HepG2 (cell line): ENCODE measurements at regions not wholly inside any gene's neighbourhood (a gene's known extent, or its start where the extent isn't known, plus 50 kb on each side); places are given as distances from the start of the nearest gene placed in this dataset.
A peak's percentile ranks its signal among the peaks of the same experiment; 100 is the strongest.

Experiments used
- ARHGAP35 ChIP-seq: sonication (generic); formaldehyde crosslinking; IDR thresholded peaks from 2 replicates; pipeline ENCODE4 v1.9.0; 2022; ENCODE audit warnings: mild to moderate bottlenecking, inconsistent platforms, moderate library complexity, missing genetic modification reagents, borderline replicate concordance
- ELF4 ChIP-seq: sonication (generic); formaldehyde crosslinking; IDR thresholded peaks from 2 replicates; pipeline ENCODE4 v1.5.0; 2020; ENCODE audit warnings: missing genetic modification reagents, mild to moderate bottlenecking, moderate library complexity, borderline replicate concordance
- FOXC1 ChIP-seq: sonication (generic); formaldehyde crosslinking; IDR thresholded peaks from 2 replicates; pipeline ENCODE4 v1.8.0; 2022; ENCODE audit warnings: mild to moderate bottlenecking, missing genetic modification reagents, borderline replicate concordance
- GFI1 ChIP-seq: sonication (generic); formaldehyde crosslinking; IDR thresholded peaks from 2 replicates; pipeline ENCODE4 v1.5.0; 2020; ENCODE audit warnings: missing genetic modification reagents, mild to moderate bottlenecking, borderline replicate concordance
- JDP2 ChIP-seq: sonication (generic); formaldehyde crosslinking; IDR thresholded peaks from 2 replicates; pipeline ENCODE4 v1.8.1; 2022; ENCODE audit warnings: missing genetic modification reagents, borderline replicate concordance
- KDM4B ChIP-seq: sonication (generic); formaldehyde crosslinking; IDR thresholded peaks from 2 replicates; pipeline ENCODE4 v1.4.0; 2020; ENCODE audit warnings: missing genetic modification reagents
- MEIS1 ChIP-seq: sonication (generic); formaldehyde crosslinking; IDR thresholded peaks from 2 replicates; pipeline ENCODE4 v1.9.0; 2021; ENCODE audit warnings: mild to moderate bottlenecking, missing genetic modification reagents, moderate library complexity, borderline replicate concordance
- PHF20 ChIP-seq: sonication (generic); formaldehyde crosslinking; IDR thresholded peaks from 2 replicates; pipeline ENCODE4 v1.5.0; 2020; ENCODE audit warnings: mild to moderate bottlenecking, missing genetic modification reagents
- PHF5A ChIP-seq: IDR thresholded peaks from one replicate; pipeline ENCODE4 v1.6.1; 2018; ENCODE audit warnings: low read depth, missing genetic modification reagents; ENCODE audit not compliant: unreplicated experiment
- PHF8 ChIP-seq: sonication (generic); formaldehyde crosslinking; IDR thresholded peaks from 2 replicates; pipeline ENCODE4 v1.5.0; 2020; ENCODE audit warnings: missing genetic modification reagents
- RORA ChIP-seq: sonication (generic); formaldehyde crosslinking; IDR thresholded peaks from 2 replicates; pipeline ENCODE4 v1.5.0; 2020; ENCODE audit warnings: mild to moderate bottlenecking, missing genetic modification reagents, moderate library complexity
- SETDB1 ChIP-seq: sonication (generic); formaldehyde crosslinking; IDR thresholded peaks from 2 replicates; pipeline ENCODE4 v1.5.1; 2020; ENCODE audit warnings: missing genetic modification reagents, mild to moderate bottlenecking, borderline replicate concordance
- SMARCE1 ChIP-seq: fragments of 450-650 bp; IDR thresholded peaks from 2 replicates; pipeline ENCODE4 v1.6.1; 2017; ENCODE audit warnings: borderline replicate concordance
- ZNF335 ChIP-seq: sonication (generic); formaldehyde crosslinking; IDR thresholded peaks from 2 replicates; pipeline ENCODE4 v1.4.0; 2020; ENCODE audit warnings: missing genetic modification reagents
- ZNF546 ChIP-seq: sonication (generic); formaldehyde crosslinking; conservative IDR thresholded peaks from 2 replicates; pipeline ENCODE4 v1.8.1; 2023; ENCODE audit warnings: mild to moderate bottlenecking, missing genetic modification reagents
- ZNF615 ChIP-seq: sonication (generic); formaldehyde crosslinking; IDR thresholded peaks from 2 replicates; pipeline ENCODE4 v1.5.0; 2020; ENCODE audit warnings: mild to moderate bottlenecking, missing genetic modification reagents, borderline replicate concordance
- ZNF660 ChIP-seq: sonication (generic); formaldehyde crosslinking; IDR thresholded peaks from 2 replicates; pipeline ENCODE4 v1.5.1; 2020; ENCODE audit warnings: mild to moderate bottlenecking, low read depth, missing genetic modification reagents, borderline replicate concordance
- TF ChIP-seq, protein P1 (sequence below): IDR thresholded peaks from 2 replicates; pipeline ENCODE4 v1.6.1; 2012; ENCODE audit warnings: low read length, improper control_type of control experiment
- TF ChIP-seq, protein P2 (sequence below): sonication (generic); formaldehyde crosslinking; IDR thresholded peaks from 2 replicates; pipeline ENCODE4 v1.8.1; 2023; ENCODE audit warnings: missing genetic modification reagents, mild to moderate bottlenecking, borderline replicate concordance
- TF ChIP-seq, protein P3 (sequence below): sonication (generic); formaldehyde crosslinking; IDR thresholded peaks from 2 replicates; pipeline ENCODE4 v1.4.0; 2020; ENCODE audit warnings: missing genetic modification reagents
- TF ChIP-seq, protein P4 (sequence below): sonication (generic); formaldehyde crosslinking; IDR thresholded peaks from 2 replicates; pipeline ENCODE4 v1.5.1; 2020; ENCODE audit warnings: missing genetic modification reagents, mild to moderate bottlenecking, borderline replicate concordance

DNA sequence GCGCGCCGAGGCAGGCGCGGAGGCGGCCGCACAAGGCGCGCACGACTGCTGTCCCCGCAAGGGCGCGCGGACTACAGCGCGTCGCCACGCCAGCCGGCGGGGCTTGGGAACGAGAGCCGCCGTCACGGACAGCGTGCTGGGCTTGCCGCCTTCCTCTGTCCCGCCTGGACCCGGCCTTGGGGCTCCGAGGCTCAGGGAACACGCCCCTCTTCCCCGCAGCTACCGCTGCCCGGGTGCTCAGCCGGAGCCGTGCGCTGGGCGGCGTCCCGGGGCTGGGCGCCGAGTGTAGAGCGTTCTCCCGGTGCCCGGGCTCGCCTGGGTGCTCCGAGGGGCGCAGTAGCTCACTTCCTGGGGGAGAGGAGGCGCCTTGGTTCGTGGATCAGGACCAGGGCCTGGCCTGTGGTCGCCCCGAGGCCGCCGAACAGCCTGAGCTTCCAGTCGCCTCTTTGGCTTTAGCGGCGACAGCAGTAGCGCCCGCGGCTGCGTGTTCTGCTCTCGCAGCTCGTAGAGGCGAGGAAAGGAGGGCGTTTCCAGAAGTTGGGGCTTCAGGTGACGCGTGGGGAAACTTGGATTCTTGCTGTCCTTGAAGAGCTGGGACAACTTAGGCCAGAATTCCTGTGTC, 226.7 kb upstream of the C2CD4B start (continued):
- TF ChIP-seq, protein P1, sequence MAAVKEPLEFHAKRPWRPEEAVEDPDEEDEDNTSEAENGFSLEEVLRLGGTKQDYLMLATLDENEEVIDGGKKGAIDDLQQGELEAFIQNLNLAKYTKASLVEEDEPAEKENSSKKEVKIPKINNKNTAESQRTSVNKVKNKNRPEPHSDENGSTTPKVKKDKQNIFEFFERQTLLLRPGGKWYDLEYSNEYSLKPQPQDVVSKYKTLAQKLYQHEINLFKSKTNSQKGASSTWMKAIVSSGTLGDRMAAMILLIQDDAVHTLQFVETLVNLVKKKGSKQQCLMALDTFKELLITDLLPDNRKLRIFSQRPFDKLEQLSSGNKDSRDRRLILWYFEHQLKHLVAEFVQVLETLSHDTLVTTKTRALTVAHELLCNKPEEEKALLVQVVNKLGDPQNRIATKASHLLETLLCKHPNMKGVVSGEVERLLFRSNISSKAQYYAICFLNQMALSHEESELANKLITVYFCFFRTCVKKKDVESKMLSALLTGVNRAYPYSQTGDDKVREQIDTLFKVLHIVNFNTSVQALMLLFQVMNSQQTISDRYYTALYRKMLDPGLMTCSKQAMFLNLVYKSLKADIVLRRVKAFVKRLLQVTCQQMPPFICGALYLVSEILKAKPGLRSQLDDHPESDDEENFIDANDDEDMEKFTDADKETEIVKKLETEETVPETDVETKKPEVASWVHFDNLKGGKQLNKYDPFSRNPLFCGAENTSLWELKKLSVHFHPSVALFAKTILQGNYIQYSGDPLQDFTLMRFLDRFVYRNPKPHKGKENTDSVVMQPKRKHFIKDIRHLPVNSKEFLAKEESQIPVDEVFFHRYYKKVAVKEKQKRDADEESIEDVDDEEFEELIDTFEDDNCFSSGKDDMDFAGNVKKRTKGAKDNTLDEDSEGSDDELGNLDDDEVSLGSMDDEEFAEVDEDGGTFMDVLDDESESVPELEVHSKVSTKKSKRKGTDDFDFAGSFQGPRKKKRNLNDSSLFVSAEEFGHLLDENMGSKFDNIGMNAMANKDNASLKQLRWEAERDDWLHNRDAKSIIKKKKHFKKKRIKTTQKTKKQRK: no peak
- 0 out of 2 replicates have a peak, but pooled peaks have one; percentile 46 for TF ChIP-seq ELF4 (CRISPR knock-in tag)
- TF ChIP-seq ZNF660 (CRISPR knock-in tag): no peak
- TF ChIP-seq, protein P2, sequence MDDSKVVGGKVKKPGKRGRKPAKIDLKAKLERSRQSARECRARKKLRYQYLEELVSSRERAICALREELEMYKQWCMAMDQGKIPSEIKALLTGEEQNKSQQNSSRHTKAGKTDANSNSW: no peak
- TF ChIP-seq RORA (CRISPR knock-in tag): no peak
- peak; percentile 44; the same call in 1 of the 2 replicates for TF ChIP-seq GFI1 (CRISPR knock-in tag)
- TF ChIP-seq SMARCE1: no peak
- peak; percentile 90 for TF ChIP-seq ZNF546 (CRISPR knock-in tag)
- no peak for TF ChIP-seq PHF20 (CRISPR knock-in tag)
- TF ChIP-seq KDM4B (CRISPR knock-in tag): no peak
- no peak for TF ChIP-seq JDP2 (CRISPR knock-in tag)
- no peak for TF ChIP-seq FOXC1 (CRISPR knock-in tag)
- no peak for TF ChIP-seq PHF5A (CRISPR knock-in tag)
- no peak for TF ChIP-seq MEIS1 (CRISPR knock-in tag)
- TF ChIP-seq ZNF335 (CRISPR knock-in tag): no peak
- TF ChIP-seq, protein P3, sequence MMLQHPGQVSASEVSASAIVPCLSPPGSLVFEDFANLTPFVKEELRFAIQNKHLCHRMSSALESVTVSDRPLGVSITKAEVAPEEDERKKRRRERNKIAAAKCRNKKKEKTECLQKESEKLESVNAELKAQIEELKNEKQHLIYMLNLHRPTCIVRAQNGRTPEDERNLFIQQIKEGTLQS (CRISPR knock-in tag): peak; percentile 17; the same call in 1 of the 2 replicates
- TF ChIP-seq, protein P4, sequence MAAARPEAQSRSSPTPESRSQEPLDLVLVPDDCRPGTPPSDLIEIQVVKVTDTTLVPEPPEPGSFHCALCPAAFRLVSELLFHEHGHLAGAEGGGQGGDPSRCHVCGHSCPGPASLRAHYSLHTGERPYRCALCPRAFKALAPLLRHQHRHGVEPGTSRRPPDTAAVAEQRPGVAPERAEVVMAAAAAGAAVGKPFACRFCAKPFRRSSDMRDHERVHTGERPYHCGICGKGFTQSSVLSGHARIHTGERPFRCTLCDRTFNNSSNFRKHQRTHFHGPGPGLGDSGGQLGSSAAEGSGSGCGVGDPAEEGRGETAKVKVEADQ: no peak
- TF ChIP-seq PHF8 (CRISPR knock-in tag): peak; percentile 70
- no peak for TF ChIP-seq ARHGAP35 (CRISPR knock-in tag)
- no peak for TF ChIP-seq SETDB1 (CRISPR knock-in tag)
- no peak for TF ChIP-seq ZNF615 (CRISPR knock-in tag)
- TF ChIP-seq, all 625 proteins: peak for 169
